Osteocyte (in vitro differentiated cells): ENCODE measurements at regions not wholly inside any gene's neighbourhood (a gene's known extent, or its start where the extent isn't known, plus 50 kb on each side); places are given as distances from the start of the nearest gene placed in this dataset.

Experiments
- DNase-seq: peaks from one replicate; pipeline ENCODE4 v3.0.0; 2021; ENCODE audit warnings: mixed read lengths; ENCODE audit not compliant: unreplicated experiment; ENCODE audit errors: extremely low spot score
- H3K27ac Mint-ChIP-seq: one replicate; pipeline ENCODE4 v1.8.0; 2021; ENCODE audit warnings: mild to moderate bottlenecking, mixed read lengths; ENCODE audit not compliant: unreplicated experiment
- H3K27me3 Mint-ChIP-seq: one replicate; pipeline ENCODE4 v1.8.0; 2021; ENCODE audit warnings: mixed read lengths; ENCODE audit not compliant: unreplicated experiment
- H3K36me3 Mint-ChIP-seq: one replicate; pipeline ENCODE4 v1.8.0; 2021; ENCODE audit warnings: mixed read lengths; ENCODE audit not compliant: unreplicated experiment
- H3K4me1 Mint-ChIP-seq: one replicate; pipeline ENCODE4 v1.8.0; 2021; ENCODE audit warnings: mixed read lengths; ENCODE audit not compliant: unreplicated experiment
- H3K4me3 Mint-ChIP-seq: one replicate; pipeline ENCODE4 v1.8.0; 2021; ENCODE audit warnings: mild to moderate bottlenecking, moderate library complexity, mixed read lengths; ENCODE audit not compliant: unreplicated experiment
- H3K9me3 Mint-ChIP-seq: one replicate; pipeline ENCODE4 v1.8.0; 2021; ENCODE audit warnings: mixed read lengths; ENCODE audit not compliant: unreplicated experiment
- TF ChIP-seq, protein P1 (sequence below): fragments of 200-600 bp; sonication (generic); IDR thresholded peaks from 2 replicates; pipeline ENCODE4 v1.5.0; 2021; ENCODE audit warnings: antibody characterized with exemption, mild to moderate bottlenecking, moderate library complexity

DNA sequence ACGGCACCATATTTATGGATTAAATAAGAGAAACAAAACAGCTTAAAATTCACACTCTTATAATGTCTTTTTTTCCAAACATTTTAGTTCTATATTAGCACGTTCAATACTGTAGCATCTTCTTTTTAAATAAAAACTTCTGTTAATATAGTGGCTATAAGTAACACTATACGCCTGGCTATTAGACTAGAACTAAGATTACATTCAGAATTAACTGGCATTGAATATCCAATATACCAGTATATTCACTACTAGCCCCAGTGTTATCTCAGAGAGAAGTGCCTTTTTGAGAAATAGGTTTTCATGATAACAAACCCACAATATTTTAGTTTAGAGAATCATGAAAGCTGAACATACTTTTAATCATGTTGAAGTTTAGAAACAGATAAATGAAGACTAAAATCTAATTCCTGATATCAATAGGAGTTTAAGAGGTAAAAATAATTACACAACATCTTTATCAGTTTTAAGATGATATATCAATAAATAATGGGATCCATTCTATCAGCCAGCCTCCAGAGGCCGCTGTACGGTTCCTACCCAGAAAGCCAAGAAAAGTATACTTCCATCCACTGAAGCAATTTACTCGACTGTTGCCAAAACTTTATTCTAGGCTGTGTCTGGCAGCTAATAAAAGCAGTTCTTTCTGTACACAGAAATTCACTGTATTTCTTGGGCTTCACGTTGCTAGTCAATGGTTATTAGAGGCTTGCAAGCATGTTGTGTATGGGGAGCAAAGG lies 1113.4 kb upstream of the MIR17HG start:
- H3K9me3 Mint-ChIP-seq, result peaks cover 4% of the 10 kb centered on the region
- TF ChIP-seq, protein P1, sequence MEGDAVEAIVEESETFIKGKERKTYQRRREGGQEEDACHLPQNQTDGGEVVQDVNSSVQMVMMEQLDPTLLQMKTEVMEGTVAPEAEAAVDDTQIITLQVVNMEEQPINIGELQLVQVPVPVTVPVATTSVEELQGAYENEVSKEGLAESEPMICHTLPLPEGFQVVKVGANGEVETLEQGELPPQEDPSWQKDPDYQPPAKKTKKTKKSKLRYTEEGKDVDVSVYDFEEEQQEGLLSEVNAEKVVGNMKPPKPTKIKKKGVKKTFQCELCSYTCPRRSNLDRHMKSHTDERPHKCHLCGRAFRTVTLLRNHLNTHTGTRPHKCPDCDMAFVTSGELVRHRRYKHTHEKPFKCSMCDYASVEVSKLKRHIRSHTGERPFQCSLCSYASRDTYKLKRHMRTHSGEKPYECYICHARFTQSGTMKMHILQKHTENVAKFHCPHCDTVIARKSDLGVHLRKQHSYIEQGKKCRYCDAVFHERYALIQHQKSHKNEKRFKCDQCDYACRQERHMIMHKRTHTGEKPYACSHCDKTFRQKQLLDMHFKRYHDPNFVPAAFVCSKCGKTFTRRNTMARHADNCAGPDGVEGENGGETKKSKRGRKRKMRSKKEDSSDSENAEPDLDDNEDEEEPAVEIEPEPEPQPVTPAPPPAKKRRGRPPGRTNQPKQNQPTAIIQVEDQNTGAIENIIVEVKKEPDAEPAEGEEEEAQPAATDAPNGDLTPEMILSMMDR, result no peak
- peaks cover 13% of the 10 kb centered on the region for H3K4me1 Mint-ChIP-seq
- no peak overlapping the region for H3K4me3 Mint-ChIP-seq
- H3K27ac Mint-ChIP-seq, result no peak overlapping the region
- no peaks in the 10 kb centered on the region for H3K36me3 Mint-ChIP-seq
- no peaks in the 10 kb centered on the region for H3K27me3 Mint-ChIP-seq
- no peak for DNase-seq

DNA sequence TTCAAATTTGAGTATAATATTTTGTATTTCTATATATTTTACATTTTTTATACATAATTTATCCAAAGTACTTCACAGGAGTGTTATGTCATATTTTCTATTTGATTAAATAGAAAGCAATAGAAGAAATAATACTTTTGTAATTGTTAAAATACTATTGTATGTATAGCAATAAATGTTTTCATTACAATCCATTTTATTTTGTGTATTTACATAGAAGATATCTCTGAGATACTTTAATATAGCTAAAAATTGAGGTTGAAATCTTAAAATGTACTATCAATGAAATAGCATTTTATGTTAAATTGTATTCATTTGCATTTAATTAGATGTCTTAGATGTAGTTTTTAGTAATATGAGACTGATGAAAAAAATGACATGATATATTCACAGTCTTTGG lies 1109.6 kb upstream of the MIR17HG start:
- Mint-ChIP-seq H3K27ac (no peak overlapping the region), H3K9me3 (no peaks in the 10 kb centered on the region), H3K36me3 (no peaks in the 10 kb centered on the region), H3K4me3 (no peak overlapping the region), H3K27me3 (no peaks in the 10 kb centered on the region), H3K4me1 (peaks cover 15% of the 10 kb centered on the region)
- DNase-seq, result no peak
- TF ChIP-seq, protein P1, result no peak

- H3K27me3 Mint-ChIP-seq, result no peaks in the 10 kb centered on the region
- H3K27ac Mint-ChIP-seq, result no peak overlapping the region
- H3K4me3 Mint-ChIP-seq, result no peak overlapping the region
- DNase-seq, result no peak
- H3K9me3 Mint-ChIP-seq, result no peaks in the 10 kb centered on the region
- H3K36me3 Mint-ChIP-seq, result no peaks in the 10 kb centered on the region
- peaks cover 15% of the 10 kb centered on the region for H3K4me1 Mint-ChIP-seq
- TF ChIP-seq, protein P1, result no peak
These were observed 1109.1 kb upstream of the MIR17HG start for GRCh38 chr13:90238413-90238812.

GRCh38 chr13:90239130-90239529 lies 1108.4 kb upstream of the MIR17HG start:
- Mint-ChIP-seq H3K27me3 (no peaks in the 10 kb centered on the region), H3K9me3 (no peaks in the 10 kb centered on the region), H3K36me3 (no peaks in the 10 kb centered on the region), H3K27ac (no peak overlapping the region), H3K4me3 (no peak overlapping the region), H3K4me1 (peaks cover 15% of the 10 kb centered on the region)
- TF ChIP-seq, protein P1, result no peak
- DNase-seq, result no peak

DNA sequence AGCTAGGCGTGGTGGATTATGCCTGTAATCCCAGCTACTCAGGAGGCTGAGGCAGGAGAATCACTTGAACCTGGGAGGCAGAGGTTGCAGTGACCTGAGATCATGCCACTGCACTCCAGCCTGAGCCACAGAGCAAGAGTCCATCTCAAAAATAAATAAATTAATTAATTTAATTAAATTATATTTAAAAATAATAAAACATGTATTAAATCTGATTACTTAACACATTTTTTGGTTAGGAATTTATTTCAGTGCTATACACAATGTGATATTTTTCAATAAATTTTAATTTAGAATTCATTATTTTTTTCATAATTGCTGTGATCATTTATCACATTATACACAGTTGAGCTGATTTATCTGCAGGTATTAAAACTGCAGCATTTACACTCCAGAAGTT lies 1101.5 kb upstream of the MIR17HG start:
- no peak for DNase-seq
- TF ChIP-seq, protein P1, result no peak
- H3K27ac Mint-ChIP-seq, result no peak overlapping the region
- no peaks in the 10 kb centered on the region for H3K36me3 Mint-ChIP-seq
- H3K9me3 Mint-ChIP-seq, result no peaks in the 10 kb centered on the region
- no peaks in the 10 kb centered on the region for H3K27me3 Mint-ChIP-seq
- H3K4me1 Mint-ChIP-seq, result peaks cover 5% of the 10 kb centered on the region
- H3K4me3 Mint-ChIP-seq, result no peak overlapping the region
